Activated CD8-positive, alpha-beta memory T cell treated with anti-CD3 and anti-CD28 coated beads, Interleukin-2, amount 50 U/mL, for 4 hours (primary cell): ENCODE measurements at regions not wholly inside any gene's neighbourhood (a gene's known extent, or its start where the extent isn't known, plus 50 kb on each side); places are given as distances from the start of the nearest gene placed in this dataset.

Source experiments
- DNase-seq: peaks from one replicate; pipeline ENCODE4 v3.0.0-alpha.2; 2020

- no peak for DNase-seq
Measured at GRCh38 chr1:164466429-164466828, 92.6 kb upstream of the PBX1 start.

DNA sequence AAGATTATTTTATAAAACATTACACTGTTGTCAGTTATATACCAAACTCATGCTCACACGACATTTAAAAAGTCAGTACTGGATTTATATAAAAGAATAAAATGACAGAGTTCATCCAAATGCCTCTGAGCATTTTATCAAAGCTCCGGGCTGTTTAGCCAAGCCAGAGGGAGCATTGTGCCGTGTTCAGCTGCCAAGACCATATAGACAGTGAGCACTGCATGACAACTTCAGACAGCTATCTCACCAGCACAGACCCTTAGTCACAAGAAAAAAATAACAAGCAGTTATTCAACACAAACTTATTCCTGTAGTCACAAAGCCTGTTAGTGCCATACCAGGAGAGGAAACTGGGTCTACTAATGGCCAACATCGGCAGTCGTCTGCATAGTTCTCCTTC is 88.0 kb upstream of the PBX1 start:
- DNase-seq, result no peak

DNA sequence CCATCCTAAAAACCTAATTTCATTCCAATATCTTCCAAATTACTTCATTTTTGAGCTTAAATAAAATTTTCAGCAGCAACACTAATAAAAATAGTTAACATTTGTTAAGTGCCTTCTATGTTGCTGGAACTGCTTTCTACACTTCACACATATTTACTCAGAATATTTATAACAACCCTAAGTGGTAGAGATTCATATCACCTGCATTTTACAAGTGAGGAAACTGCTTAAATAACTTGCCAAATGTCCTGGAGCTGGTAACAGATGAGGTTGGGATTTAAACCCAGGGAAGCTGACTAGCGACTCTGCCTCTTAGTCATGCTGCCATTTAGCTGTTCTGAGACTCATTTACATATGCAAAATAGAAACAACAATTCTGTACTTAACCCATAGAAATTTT is 86.1 kb upstream of the PBX1 start:
- no peak for DNase-seq

- DNase-seq, result no peak
Measured at GRCh38 chr1:164473544-164473943, 85.4 kb upstream of the PBX1 start.

GRCh38 chr1:164475834-164476233 is 83.2 kb upstream of the PBX1 start:
- no peak for DNase-seq

GRCh38 chr1:164477343-164477742 is 81.6 kb upstream of the PBX1 start:
- DNase-seq, result no peak

- DNase-seq, result no peak
Measured at GRCh38 chr1:164479242-164479641, 79.7 kb upstream of the PBX1 start.

DNA sequence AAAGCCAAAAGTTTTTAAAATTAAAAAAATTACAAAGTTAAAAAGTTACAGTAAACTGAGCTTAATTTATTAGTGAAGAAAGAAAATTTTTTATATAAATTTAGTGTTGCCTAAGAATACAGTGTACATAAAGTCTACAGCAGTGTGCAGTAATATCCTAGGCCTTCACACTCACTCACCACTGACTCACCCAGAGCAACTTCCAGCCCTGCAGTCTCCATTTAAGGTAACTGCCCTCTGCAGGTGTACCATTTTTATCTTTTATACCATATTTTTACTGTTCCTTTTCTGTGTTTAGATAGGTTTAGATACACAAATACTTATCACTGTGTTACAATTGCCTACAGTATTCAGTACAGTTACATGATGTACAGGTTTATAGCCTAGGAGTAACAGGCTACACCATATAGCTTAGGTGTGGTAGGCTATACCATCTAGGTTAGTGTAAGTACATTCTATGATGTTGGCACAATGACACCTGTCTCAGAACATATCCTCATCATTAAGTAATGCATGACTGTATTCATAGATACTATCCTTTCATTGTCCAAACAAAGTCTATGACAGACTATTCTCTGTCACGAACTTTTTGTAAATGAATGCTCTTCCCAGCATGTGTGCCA is 78.6 kb upstream of the PBX1 start:
- DNase-seq, result no peak

DNA sequence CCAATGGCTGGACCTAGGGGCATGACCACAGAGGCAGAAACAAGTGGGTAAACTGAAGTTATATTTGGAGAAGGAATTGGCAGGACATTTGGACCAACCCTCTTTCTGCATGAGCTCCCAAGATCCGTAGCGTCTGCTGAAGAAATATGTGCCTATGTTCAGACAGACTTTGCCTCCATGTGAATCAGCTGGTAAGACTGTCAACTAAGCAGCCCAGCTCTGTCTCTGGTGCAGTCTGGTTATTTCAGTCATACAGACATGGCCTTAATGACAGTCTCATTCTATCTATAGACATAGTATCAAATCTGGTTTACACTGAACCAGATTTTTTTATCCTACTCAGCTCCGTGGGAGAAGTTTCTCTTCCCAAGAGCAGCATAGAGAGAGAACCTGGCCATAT is 63.1 kb upstream of the PBX1 start:
- no peak for DNase-seq

DNA sequence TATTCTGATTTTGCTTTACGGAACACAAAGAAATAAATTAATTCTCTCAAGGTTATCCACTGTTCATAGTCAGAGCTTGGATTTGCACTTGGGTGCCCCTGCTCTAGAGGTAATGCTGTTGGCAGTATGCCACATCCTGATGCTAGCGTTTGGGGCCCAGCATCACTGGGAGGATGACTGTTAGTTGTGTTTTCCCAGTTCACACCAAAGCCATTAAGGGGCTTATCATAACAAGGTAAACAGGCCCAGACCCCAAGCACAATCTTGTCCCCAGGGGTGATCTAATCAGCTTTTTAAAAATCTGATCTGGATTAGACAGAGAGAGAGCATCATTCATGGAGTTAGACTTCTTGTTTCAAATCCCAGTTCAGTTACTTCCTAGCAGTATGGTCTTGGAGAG is 60.2 kb upstream of the PBX1 start:
- no peak for DNase-seq

DNA sequence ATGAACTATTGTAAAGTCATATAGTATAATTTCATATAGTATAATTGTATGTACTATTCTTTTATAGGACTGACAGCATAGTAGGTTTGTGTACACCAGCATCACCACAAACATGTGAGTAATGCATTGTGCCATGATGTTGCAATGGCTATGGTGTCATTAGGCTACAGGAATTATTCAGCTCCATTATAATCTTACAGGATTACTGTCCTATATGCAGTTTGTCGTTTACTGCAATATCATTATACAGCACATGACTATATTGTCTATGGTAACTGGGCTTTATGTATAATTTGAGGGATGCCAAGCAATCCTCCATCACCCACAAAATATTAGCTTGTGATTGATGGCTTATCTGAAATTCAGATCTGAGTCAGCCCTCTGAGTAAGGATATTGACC is 54.2 kb upstream of the PBX1 start:
- DNase-seq, result no peak
